ENCODE measurements at regions not wholly inside any gene's neighbourhood (a gene's known extent, or its start where the extent isn't known, plus 50 kb on each side); places are given as distances from the start of the nearest gene placed in this dataset.

DNA sequence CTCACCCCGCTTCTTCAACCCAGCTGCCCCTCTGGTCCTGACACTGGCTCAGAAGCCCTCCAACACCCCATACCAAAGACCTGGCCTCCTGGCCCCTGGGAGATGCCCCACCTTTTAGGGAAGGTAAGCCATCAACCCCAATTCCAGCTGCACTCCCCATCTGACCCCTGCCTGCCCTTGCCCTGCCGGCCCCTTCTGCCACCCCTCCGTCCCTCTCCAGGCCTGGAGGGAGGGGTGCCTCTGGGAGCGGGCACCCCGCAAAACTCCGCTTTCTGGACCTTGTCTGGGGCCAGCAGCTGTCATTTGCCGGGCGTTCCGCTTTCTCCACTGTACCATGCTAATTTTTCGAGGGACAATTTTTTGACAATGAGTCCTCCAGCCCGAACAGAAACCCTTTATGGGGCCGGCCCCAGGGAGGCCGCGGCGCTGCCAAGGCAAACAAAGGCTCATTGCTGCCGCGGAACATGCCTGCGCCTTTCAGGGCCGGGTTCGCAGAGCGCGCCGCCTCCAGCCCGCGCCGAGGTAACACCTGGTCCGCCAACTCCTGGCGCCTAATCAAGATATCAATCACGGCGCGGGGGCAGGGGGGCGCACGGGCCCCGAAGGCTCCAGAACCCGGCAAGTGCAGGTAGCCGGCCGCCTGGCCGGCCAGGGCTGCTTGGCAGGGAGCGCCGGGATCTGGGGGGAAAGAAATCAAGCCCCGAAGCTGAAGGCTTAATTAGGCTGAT, 96.0 kb downstream of the INHBB start:
- DNase-seq = no peak

DNA sequence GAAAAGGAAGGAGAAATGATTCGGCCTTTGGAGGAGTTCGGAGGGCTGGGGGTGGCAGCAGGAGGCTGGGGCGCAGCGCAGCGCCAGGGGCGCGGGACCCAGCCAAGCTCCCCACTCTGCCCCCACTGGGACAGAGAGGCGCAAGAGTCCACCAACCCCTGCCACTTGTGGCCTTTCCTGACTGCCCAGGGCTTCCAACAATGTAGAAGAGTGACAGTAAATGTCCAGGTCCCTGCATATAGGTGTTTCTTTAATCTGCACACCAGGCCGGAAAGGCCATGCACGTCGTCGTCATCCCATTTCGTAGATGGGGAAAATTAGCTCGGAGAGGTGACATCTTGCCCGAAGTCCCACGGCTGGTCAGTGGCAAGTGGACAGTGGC, 96.6 kb downstream of the INHBB start:
- DNase-seq = no peak

DNA sequence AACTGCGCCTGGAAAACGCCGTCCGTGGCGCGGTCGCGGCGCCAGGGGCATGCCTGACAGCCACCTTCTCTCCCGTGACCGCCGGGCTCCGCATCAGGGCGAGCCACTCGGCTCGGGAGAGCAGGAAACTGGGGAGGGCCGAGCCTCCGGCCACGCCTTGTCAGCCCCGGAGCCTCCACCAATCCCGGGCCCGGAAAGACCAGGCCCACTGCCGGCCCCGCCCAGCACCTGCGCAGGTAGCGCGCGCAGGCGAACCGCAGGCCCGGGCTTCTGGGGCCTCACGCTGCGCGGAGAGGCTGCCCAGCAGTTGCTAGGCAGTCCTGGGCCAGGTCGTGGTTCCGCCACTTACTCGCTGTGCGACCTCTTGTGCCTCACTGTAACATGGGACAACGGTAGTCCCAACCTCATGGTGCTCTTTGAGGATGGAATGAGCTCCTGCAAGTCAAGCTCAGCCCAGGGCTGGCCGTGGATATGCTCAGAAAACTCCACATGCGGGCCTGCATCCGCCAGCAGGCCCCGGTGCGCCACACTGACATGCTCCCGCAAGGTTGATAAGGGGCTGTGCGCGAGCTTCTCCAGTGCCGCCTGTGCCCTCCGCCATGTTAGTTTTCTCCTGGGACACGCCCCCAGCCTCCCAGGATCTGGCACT, 97.1 kb downstream of the INHBB start:
- DNase-seq = no peak

DNA sequence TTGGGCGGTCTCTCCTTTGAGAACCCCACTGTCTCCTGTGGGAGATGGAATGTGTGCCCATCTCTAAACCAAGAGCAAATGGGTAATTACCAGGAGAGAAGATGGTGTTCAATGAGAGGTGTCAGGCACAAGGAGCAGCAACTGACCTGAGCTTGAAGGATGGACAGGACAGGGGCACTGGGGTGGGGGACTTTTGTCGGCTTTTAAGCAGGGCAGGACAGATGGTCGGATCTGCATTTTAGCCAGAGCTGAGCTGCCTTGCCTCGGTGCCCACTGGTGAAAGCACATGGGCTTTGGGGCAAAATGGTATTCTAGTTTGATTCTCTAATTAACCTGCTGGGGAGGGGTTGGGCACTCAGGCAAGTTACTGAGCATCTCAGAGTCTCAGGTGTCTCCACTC, 98.0 kb downstream of the INHBB start:
- DNase-seq = no peak

DNA sequence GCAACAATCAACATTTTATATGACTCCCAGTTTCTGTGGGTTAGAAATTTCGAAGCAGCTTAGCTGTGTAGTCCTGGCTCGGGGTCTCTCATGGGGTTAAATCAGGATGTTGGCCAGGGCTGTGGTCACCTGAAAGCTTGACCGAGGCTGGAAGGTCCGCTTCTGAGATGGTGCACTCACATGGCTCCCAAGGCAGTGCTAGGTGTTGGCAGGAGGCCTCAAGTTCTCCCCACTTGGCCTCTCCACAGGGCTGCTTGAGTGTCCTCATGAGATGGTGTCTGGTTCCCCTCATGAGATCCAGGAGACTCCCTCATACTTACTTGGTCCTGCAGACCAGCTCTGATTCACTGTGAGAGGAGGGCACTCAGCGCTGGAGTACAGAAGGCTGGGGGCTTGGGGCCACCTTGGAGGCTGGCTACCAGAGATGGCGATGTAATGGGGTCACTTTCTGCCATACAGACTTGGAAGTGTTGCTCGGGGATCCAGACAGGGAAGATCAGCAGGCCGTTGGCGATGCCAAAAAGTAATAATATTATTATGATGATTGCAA, 98.8 kb downstream of the INHBB start:
- no peak for DNase-seq

DNA sequence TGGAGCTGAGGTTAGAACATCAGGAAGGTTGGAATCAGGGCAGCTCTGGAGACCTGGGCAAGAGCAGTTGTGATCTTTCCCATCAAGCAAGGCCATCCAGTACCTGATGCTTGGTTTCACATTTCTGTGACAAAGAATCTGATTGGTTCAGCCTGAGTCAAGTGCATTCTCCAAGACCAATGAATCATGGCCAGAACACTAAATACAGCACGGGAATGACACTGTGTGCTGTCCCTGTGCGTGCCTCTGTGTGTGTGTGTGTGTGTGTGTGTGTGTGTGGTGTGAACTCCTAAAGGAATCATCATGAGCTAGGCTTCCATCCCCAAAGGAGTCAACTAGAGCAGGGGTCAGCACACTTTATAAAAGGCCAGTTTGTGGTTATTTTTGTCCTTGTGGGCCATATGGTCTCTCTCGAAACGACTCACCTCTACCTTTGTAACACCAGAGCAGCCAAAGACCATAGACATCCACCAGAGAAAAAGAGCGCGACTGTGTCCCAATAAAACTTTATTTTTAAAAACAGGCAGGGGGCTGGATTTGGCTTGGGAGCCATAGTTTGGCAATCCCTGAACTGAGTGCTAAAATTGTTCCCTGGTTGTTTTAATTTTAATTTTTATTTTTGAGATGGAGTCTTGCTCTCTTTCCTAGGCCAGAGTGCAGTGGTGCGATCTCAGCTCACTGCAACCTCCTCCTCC, 99.7 kb downstream of the INHBB start:
- no peak for DNase-seq

DNA sequence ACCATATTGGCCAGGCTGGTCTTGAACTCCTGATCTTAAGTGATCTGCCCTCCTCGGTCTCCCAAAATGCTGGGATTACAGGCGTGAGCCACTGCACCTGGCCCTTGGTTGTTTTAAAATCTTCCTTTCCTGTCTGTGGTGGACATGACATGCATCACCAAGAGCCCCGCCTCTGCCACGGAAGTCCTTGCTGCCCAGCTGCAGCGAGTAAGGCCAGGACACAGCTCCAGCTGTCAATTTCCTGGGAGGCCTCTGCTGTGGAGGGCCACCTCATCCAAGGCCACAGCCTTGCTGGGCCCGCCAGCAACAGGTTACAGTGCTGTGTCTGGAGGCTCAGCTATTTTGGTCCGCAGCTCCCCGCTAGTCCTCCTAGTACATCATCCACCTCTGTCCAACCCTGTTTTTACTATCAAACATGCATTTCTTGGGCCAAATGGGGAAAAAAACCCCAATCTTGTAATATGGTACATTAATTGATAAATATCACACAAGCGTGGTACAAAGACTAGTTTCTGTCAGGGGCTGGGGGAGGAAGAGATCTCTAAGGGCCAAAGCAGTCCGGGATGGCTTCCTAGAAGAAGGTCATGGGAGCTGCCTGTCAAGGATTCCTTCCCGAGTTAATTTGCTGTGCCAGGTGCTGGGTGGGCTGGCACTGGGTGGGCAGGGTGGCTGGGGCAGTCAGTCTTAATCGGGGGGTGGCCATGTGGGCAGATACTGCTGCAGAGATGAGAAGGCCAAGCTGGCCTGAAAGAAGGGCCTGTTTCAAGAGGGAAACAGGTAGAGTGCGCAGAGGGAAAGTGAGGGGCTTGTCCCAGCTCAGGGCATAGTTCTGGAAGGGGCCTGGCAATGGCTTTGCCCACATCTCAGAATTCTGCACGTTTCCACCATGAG, 100.5 kb downstream of the INHBB start:
- DNase-seq = no peak

DNA sequence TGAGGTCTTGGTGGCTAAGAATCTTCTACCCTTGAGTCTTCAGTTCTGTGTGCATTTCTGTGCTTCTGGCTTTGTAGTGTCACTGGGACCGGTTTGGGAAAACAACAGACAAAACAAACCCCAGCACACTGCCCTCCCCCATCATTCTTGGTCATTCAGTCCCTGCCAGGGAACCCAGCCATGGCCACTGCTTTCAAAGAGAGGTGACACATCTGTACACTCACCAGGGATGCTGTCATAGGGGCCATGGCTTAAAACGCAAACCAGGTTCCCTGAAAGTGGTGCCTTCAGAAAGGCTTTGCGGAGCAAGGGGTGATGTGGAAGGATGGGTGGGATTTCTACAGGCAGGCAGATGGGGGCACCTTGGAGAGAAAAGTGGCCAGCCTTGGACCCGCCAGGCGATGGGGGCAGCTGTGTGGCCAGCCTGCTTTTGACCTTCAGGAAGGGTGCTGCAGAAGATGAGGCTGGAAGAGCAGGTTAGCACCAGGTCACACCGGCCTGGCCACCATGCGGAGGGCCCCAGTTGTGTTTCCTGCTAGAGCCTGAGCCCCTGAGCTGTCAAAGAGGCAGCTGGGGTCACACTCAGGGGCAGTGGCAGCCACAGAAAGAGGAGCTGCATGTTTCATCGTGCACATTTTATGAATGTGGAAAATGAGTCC, 101.3 kb downstream of the INHBB start:
- no peak for DNase-seq

DNA sequence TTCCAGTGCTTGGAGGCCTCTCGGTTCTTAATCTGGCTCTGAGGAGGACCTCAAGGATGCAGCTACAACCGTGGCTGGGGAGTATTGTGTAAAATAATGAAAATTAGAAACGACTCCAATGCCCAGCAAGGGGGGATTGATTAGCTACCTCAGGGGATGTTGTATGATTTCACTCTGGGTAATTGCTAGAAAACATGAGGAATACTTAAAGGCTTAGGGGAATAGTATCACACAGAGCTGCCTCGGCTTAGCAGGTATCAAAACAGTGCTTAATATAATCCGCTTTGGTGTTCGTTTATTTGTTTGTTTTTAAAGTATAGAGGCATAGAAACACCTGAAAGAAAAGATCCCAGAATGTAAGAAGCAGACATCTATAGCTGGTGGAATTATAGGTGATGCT, 102.5 kb downstream of the INHBB start:
- no peak for DNase-seq

DNA sequence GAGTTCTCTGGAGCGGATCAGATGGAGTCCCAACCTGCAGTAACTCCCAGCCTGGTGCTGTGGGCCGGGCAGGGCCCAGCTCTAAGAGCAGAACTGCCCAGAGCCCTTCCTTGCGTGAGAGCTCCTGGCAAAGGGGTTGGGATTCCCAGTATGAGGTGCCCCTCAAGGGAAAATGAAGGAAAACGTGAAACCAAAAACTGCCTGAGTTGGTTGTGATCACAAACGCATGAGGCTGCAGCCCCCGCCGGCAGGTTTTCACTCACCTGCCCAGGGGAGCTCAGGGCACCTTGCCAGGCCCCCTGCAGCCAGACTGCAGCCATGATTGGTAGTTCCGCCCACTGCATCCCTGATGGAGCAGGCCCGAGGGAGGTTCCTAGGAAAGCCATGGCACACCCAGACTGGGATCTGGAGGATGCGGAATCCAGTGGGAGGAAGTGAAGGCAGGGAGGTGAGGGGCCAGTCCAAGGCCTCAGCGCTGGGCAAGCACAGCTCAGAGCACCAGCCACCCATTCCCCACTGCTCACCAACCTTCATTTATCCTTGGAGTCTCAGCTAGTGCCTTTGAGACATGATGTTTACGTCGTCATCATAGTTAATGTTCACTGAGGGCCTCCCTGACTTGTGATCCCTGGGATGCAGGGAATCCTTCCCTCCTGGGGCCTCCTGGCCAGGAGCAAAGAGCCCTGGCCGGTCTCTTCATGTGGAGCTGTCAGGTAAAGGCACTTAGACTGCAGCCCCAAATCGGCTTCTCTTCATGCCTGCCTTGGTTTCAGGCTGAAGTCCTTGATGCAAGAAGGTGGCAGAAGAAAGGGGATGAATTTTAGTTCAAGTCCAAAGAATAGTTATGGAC, 103.2 kb downstream of the INHBB start:
- no peak for DNase-seq

DNA sequence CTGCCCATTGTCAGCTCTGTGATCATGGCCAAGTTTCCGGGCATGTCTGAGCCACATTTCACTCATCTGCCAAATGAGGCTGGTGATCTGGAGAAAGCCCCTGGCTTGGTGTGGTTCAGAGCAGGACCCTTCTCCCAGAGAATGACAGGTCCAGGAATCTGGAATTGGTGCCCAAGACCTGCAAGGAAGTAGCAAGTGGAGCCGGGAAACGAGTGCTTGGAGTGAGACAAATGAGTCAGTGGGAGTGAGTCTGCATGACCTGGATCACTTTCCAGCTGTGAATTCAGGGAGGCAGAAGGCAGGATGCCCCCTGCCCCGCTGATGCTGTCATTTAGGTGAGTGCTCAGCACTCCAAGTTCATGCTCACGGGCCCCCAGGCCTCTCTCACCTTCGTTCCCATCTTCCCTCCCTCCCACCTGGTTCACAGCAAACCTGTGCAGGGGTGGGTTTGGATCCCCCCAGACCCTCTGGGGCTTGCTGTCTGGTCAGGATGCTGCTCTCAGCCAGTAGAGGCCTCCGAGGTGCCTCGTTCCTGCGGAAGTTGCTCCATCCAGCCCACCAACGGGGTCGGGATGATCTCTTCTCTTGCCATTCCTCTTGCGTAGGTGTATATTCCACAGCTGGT, 104.4 kb downstream of the INHBB start:
- DNase-seq = no peak

DNA sequence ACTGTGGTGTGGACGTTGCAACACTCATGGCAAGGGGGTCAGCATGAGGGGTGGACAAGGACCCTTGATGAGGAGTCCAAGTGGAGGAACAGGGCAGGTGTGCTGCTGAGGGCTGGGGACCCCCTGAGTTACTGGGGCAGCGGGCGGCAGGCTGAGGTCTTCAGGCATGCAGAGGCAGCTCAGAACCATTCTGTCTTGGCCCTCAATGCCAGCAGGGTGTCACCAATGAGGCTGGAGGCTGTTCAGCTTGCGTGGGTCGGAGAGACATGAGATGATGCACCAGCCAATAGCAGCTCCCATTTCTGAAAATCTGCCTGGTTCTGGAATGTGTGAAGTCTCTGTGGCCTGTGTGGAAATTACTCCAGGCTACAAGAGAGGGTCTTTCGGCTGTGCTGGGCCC, 105.4 kb downstream of the INHBB start:
- DNase-seq = no peak

DNA sequence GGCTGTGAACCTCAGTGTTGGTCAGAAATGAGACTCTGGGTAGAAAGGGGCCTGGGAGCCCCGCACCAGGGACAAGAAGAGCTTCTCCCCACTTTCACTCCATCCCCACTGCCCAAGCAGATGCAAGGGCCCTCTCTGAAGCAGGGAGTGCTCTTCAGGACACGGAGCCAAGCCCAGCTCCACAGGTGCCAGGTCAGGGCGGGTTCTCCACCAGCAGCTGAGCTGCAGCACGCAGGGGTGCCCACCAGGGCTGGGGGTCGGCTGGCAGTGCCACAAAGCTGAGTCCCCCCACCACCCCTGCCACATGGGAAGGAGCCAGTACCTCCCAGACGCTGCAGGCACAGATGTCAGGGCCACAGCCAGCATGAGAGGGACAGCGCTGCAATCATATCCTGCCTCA, 106.2 kb downstream of the INHBB start:
- no peak for DNase-seq

DNA sequence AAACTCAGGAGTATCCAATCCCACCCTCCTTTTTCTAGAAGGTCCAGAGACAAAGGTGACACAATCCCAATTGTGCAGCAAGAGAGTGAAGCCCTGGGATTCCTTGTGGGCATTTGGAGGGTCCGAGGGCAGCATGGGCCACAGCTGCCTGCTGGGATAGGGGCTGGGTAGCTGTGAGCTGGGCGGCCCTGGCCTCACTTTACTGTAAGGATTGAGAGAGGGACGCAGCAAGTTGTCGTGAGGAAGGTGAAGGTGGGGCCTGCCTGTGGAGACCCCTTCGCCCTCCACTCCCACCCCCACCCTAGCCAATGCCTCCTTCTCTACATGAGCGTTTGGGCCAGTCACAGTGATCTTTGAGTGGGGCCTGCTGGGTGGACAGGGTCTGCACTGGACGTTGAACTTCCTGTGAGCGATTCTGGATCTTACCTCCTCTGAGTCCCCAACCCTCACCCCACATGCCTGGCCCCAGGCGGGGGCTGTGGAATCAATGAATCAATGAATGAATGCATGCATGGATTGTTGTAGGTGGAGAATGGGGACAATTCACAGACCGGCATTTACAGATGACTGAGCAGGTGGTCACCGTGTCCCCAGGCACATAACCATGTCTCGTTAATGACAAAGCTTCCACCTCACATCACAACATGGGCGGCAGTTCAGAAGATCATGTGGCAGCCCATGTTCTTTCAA, 107.2 kb downstream of the INHBB start:
- no peak for DNase-seq

DNA sequence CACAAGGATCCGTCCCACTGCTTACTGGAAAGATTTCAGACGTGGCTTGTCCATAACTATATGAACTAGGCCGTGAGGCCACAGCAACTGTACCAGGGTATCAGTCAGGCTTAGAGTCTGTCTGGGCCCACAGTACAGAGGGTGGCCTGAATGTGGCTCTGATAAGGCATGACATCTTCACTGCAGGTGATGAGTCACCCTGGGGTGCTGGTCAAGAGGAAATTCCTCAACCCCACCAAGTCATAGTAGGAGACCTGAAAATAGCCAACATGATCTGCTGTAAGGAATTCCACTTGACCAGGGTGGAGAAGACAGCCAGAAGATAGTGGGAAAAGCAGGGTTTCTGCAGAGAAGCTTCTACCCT, 107.7 kb downstream of the INHBB start:
- no peak for DNase-seq

DNA sequence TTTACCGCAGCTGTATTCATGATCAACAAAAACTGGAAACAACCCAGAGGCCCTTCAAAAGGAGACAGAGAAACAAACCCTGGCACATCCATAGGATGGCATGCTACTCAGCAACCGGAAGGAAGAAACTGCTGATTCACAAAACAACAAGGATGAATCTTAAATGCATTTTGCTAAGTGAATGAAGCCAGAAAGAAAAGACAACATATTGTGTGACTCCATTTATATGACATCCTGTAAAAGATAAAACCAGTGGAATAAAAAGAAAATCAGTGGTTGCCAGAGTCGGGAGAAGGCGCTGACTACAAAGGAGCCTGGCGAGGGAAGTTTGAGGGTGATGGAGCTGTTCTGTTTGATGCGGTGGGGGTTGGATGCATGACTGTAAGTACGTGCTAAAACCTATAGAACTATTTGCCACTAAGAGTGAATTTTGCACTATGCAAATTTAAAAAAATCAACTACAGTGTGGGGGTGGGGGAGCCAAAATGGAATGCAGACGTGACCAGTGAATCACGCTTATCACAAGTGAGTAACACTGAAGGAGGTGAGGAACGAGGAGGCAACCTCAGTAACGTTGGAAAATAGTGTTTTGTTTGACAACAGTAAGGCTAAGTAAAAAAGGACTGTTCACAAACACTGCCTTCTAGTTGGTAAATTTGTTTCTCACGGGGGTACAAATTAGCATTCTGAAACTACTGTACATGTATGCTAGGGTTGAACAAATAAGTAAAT, 108.9 kb downstream of the INHBB start:
- no peak for DNase-seq

DNA sequence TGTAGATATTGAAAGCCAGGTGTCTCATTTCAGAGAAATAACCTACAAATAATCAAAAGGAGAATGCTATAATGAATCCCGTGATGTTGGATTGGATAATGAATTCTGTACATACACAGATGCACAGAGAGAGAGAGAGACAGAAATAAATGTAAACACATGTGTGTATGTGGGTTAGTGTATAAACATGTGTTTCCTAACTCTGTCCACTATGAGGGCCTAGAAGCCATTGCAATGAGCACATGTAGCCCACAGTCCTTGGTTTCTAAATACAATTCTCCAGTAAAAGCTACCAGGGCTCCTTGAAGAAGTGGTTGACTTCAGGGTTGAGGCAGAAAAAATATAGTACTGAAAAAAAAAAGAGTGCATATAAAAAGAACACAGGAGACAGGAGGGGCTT, 109.5 kb downstream of the INHBB start:
- DNase-seq = no peak

DNA sequence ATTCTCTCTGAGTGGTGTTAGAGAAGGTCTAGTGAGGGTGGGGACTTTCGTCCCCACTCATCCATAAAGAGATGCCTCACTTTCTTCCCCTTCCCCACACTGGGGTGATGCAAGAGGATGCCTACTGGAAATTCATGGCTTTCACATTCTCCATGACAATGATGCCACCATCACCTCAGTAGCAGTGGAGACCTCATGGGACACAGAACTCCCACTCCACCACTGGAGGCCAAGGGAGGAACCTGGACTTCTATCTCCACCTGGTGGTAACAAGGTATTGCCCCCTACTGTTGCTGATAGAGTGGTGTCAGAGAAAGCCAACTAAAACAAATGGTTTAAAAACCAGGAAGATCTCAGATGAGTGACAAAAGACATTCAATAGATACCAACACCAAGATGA, 110.9 kb downstream of the INHBB start:
- DNase-seq = no peak

DNA sequence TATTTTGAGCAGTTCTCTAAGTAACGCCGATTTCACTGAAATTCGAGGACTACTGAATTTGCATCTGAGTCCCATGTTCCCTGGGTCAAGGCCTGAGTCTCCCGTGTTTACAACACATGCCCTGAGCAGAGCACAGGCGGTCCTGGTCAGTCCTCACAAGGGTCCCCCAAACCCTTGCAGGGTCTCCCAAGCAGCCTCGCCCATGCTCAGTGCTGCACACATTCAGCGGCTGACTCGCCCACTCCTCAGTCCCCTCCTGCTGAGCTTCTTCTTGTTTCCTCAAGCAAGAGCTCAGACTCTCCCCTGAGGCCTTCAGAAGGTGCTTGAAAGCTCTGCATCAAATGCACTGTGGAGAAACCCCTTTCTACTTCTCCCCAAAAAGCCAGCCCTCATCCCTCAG, 114.6 kb downstream of the INHBB start:
- DNase-seq = no peak

DNA sequence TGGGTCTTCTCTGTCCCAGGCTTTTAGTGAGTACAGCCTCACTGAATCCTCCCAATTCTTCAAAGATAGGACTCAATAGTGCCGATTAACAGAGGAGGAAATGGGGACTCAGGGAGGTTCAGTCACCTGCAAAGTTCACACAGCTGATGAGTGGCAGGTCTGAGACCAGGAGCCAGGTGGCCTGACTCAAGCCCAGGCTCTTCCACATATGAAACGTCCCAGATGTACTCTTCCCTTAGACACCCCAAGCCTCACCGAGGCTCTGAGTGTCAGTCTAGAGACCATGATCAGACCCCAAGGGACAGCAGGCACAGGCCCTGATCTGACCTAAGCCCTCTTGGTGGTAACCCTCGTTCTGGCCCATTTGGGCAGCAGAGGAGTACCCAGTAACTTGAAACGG, 115.2 kb downstream of the INHBB start:
- DNase-seq = no peak
